ENCODE measurements at regions not wholly inside any gene's neighbourhood (a gene's known extent, or its start where the extent isn't known, plus 50 kb on each side); places are given as distances from the start of the nearest gene placed in this dataset.

DNA sequence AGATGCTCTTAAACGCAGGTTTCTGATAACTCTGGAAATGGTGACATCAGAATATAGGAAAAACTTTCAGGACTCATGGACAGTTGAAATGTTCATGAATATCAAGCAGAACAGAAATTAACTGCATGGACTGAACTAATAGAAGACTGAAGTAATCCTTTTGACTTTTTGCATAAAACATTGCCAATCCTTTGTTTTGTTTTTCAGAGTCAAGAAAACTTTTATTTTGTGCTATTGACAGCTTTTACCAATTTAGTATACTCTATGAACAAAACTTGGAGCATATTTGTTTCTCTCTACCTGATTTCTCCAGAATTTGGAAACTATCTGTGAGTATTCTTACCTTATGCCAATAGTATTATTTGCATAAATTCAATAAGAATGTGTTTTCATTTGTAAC is 61.2 kb upstream of the HMX1 start:
- no peak for TF ChIP-seq EZH2 (IDR thresholded peaks at IDR 0.05; ENCODE audit: insufficient read depth, low read length)
- TF ChIP-seq, protein P1, sequence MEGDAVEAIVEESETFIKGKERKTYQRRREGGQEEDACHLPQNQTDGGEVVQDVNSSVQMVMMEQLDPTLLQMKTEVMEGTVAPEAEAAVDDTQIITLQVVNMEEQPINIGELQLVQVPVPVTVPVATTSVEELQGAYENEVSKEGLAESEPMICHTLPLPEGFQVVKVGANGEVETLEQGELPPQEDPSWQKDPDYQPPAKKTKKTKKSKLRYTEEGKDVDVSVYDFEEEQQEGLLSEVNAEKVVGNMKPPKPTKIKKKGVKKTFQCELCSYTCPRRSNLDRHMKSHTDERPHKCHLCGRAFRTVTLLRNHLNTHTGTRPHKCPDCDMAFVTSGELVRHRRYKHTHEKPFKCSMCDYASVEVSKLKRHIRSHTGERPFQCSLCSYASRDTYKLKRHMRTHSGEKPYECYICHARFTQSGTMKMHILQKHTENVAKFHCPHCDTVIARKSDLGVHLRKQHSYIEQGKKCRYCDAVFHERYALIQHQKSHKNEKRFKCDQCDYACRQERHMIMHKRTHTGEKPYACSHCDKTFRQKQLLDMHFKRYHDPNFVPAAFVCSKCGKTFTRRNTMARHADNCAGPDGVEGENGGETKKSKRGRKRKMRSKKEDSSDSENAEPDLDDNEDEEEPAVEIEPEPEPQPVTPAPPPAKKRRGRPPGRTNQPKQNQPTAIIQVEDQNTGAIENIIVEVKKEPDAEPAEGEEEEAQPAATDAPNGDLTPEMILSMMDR (IDR thresholded peaks at IDR 0.05; ENCODE audit: insufficient read depth, low read depth, low read length), result no peak

Measured in astrocyte (in vitro differentiated cells and primary cell).